Adipocyte (in vitro differentiated cells): ENCODE measurements at regions not wholly inside any gene's neighbourhood (a gene's known extent, or its start where the extent isn't known, plus 50 kb on each side); places are given as distances from the start of the nearest gene placed in this dataset.
"Not testable (repeated sequence)": the region's sequence is repeated elsewhere in the genome, so short reads cannot be mapped to it uniquely, and the experiment has no call there.

ENCODE experiments used
- DNase-seq: peaks from one replicate; pipeline ENCODE4 v3.0.0-alpha.2; 2015; ENCODE audit warnings: low read depth
- H3K27me3 ChIP-seq: replicated peaks from 2 replicates; pipeline ENCODE4 v1.7.0; 2013; ENCODE audit warnings: mild to moderate bottlenecking, low read length, moderate library complexity; ENCODE audit not compliant: control insufficient read depth, insufficient read depth
- H3K36me3 ChIP-seq: 2 replicates; pipeline ENCODE4 v1.7.0; 2013; ENCODE audit warnings: low read length, mild to moderate bottlenecking, moderate library complexity; ENCODE audit not compliant: control insufficient read depth, insufficient read depth, severe bottlenecking
- H3K4me1 ChIP-seq: 2 replicates; pipeline ENCODE4 v1.7.0; 2013; ENCODE audit warnings: mild to moderate bottlenecking, low read length, moderate library complexity; ENCODE audit not compliant: control insufficient read depth, insufficient read depth
- H3K4me3 ChIP-seq: 2 replicates; pipeline ENCODE4 v1.7.0; 2013; ENCODE audit warnings: mild to moderate bottlenecking, low read length, moderate library complexity
- H3K9ac ChIP-seq: 2 replicates; pipeline ENCODE4 v1.7.0; 2013; ENCODE audit warnings: mild to moderate bottlenecking, low read length, moderate library complexity
- H3K9me3 ChIP-seq: 2 replicates; pipeline ENCODE4 v1.7.0; 2013; ENCODE audit warnings: mild to moderate bottlenecking, low read length, moderate library complexity; ENCODE audit not compliant: control insufficient read depth

GRCh38 chr7:65814556-65815167 lies 58.2 kb upstream of the VKORC1L1 start:
- H3K27me3 ChIP-seq, H3K9ac ChIP-seq, H3K36me3 ChIP-seq, H3K4me1 ChIP-seq, H3K4me3 ChIP-seq, H3K9me3 ChIP-seq: not testable (repeated sequence)
- peak; percentile 38 for DNase-seq

GRCh38 chr7:65820287-65820950 lies 52.5 kb upstream of the VKORC1L1 start:
- no peak for DNase-seq
- Histone ChIP-seq H3K36me3 (peaks cover 8% of the 10 kb centered on the region), H3K9ac (no peak overlapping the region), H3K9me3 (no peaks in the 10 kb centered on the region), H3K4me3 (no peak overlapping the region), H3K27me3 (no peaks in the 10 kb centered on the region), H3K4me1 (no peaks in the 10 kb centered on the region)
